ENCODE measurements at regions not wholly inside any gene's neighbourhood (a gene's known extent, or its start where the extent isn't known, plus 50 kb on each side); places are given as distances from the start of the nearest gene placed in this dataset.

DNA sequence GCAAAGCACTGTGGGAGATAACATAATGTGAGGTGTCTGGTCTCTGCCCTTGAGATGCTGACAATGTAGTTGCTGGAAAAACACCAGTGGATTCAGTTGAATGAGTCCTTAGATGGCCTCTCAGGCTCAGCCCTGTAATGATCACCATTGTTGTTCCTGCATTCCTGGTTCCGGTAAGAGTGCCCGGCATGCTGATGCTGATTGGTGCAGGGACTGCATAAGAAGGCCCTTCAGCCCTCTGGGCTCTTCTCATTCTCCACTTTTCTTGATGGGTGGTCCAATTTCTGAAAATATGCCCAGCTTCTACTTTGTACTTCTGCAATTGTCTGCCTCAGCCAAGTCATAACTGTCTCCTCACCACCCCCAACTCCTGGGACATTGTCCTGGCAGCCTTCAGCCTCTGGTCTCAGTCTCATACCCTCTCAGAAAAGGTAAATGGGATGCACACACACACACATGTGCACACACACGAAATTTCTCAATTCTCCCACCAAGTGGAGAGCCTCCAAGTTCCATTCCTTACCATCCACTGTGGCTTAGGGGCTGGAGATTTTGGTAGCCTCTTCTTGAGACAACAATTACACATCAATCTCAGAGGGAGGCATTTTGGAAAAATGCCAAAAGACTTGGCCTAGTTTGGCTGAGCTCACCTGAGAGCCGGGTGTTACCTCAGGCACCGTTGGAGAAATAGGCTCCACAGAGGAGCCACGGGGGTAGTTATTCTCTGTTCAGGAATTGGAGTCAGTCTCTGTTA, 314.9 kb downstream of the RPS24 start:
- peak; percentile 30 for DNase-seq

DNA sequence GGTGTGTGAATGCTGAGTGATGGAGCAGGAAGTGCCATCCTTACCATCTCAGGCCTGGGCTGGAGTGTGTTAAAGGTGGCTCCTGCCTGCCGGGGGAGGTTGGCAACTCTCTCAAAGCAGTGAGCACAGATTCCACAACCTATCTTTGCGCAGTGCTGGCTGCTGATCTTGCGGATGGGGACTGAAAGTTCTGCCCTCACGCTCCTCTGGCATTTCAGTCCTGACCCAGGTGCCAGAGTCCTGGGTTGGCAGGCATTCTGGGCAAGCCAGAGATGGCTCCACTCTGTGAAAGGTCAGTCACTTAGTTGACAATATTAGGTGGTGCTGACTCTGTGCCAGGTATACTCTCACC, 315.5 kb downstream of the RPS24 start:
- peak; percentile 46 for DNase-seq

DNA sequence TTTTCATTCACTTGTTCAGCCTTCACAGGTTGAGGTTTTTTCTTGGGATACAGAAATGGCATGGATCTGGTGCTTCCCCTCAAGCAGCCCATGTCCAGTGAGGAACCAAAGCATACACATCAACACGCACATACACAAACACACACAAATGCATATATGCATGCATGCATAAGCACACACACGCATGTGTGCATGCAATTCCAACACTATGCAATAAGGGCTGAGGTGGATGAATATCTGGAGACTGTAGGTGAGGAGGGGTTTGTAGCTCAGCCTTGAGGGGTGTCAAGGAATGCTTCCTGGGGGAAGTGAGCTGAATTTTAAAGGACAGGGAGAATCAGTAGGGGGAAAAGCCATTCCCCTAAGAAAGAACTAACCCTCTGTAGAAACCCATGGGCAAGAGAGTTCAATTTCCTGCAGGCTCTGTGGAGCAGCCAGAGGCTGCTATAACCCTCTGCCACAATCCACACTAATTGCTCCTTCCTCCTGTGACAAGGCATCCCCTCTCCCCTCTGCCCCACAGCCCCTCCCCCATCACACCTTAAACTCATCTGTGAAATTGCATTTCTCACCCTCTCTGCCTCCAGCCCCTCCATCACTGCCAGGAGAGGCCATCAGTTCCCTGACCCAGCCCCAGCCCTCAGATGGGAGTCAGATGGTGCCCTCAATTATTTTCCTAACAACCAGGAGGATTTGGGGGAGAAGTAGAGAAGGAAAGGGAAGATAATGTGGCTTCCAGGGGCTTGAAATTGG, 316.4 kb downstream of the RPS24 start:
- peak; percentile 8 for DNase-seq

DNA sequence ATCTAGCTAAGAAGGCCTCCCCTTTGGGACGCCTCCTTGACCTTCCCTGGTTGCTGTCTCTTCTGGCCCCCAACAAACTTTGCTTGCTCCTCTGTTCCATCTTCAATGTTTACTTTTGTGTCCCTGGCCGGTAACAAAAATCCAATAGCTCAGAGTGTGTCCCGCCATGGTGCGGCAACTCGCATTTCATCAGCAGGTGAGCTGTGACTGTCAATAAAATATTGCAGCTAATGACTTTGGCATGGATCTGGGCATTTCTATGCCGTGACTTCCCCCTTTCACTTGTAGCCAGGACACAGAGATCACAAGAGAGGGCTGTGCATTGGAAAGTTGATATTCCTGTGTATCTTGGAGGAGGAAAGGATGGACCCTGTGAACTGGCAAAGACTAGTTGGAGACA, 317.6 kb downstream of the RPS24 start:
- peak; percentile 14 for DNase-seq

DNA sequence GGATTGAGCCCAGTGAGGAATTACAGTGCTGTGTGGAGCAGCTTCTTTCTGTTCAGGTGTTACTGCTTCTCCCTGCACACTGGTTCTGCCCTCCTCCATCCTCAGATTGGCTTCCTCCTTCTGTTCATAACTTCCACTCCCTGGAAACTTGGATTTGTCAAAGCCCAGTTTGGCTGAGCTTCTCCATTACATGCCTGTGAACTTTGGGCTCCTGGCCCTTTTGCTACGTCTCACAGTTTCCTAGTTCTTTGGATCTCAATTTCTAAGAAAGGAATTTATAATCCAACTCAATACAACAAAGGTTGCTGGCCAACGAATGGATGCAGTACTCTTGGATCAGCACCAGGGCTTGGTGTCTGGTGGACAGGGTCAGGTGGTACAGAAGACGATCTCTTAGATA, 318.1 kb downstream of the RPS24 start:
- no peak for DNase-seq

DNA sequence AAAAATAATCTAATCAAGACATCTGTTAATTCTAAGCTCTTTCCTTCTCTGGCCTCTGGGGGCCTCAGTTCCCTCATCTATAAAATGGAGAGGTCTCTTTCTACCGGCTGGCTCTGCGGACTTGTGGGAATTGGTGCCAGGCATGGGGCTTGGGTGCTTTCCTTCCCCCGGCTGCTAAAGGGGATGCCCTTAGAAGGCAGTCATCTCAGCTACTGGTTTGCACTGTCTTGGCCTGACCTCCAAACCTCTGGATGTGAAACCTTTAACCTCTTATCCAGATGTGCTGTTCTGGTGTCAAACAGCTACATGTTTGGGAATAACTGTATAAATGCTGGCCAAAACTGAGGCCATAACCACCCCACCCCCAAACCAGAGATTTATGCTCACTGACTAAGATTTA, 320.0 kb downstream of the RPS24 start:
- no peak for DNase-seq

DNA sequence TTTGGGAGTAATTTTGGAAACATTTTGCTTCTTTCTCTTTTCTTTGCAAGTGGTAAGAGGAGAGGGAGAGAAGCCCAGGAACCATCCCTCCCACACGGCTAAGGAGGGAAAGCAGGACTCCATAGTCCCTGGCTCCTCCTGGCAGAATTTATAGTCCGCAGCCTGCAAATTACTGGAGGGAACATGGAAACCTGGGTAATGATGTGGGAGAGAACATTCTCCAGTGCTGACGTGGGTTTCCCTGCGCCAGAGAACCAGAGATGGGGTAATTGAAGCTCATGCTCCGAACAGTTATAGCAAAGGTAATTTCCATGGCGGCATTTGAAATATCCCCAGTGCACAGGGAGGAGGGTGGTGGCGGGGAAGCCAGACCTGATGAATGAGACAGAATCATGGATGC, 320.4 kb downstream of the RPS24 start:
- DNase-seq: no peak

DNA sequence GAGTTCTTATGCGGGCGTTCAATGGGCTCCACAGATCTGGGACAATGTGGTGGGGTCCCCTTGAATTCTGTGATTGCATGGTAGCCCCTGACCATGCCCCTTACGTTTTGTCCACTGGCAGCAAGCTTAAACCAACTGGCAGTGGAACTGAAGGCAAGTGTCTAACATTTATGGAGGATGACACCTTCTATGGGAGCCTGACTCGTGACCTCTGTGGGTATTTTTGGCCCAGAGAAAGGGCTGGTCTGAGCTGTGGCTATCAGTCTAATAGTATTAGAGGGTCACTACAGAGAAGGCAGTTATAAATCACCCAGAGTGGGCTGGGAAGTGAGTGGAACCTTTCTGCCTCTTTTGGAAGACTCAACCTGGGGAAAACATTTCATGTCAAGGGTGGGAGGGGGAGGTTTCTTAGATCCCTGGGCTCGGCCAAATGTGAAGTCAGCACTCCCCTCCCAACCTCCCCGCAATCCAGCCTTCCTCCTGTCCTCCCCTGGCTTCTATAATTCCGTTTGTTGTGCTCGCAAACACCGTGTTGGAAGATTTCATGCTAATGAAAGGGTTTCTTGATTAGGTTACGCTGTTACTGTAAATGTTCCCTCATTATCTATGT, 322.7 kb downstream of the RPS24 start:
- no peak for DNase-seq

DNA sequence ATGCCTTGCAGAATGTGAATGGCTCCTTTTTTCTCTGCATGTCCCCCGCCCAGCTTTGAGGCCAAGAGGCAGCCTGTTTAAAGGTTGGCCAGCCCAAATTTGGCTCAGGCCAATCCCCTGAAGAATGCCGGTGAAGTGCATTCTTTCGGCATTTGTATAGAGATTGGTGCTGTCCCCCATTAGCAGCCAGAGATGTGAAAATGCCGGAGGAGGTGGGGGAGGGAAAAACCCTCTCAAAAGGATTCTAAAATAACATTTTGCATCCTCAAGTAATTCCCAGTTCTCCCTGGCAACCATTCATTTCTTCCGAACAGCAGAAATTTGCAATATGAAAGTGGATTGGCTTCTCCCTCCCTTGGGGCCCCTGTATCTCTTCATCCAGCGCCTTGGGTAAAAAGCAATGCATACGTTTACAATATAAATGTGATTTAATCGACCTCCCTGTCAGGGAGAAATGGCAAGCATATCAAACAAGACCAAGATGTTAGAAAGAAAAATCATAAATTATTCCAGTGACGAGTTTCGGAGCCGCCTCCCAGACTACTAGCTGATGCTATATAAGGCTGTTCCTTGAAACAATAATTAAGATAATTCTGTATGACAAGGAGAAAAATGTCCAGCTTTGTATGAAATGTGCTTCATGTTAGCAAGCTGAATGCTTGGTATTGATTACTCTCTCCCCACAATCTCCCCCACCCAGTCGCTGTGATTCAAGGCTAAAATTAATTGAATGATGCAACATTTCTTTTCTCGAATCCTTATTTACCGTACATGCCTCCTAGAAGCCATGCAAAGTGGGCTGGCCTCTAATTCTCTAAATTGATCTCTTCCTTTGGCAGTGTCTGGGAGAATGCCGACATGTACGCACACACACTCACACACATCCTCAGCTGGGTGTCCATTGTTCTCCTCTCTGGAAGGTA, 323.7 kb downstream of the RPS24 start:
- DNase-seq: no peak

DNA sequence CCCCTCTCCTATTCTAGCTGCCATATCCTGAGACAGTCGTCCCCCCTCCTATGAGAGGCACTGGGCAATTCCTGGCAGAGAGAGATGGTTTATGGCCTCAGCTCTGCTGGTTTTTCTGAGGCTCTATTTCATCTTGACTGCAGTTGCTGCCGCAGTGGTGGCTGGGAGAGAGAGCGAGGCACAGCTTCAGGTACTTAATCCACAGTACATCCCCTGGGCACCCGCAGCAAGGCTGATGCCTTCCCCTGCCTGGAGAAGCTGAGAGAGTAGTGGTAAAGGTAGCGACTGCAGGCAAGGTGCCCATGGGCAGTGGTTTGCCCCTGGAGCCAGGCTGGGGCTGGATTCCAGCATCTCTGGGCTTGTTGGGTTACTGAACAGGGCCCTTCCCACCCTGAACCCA, 324.7 kb downstream of the RPS24 start:
- DNase-seq: no peak

DNA sequence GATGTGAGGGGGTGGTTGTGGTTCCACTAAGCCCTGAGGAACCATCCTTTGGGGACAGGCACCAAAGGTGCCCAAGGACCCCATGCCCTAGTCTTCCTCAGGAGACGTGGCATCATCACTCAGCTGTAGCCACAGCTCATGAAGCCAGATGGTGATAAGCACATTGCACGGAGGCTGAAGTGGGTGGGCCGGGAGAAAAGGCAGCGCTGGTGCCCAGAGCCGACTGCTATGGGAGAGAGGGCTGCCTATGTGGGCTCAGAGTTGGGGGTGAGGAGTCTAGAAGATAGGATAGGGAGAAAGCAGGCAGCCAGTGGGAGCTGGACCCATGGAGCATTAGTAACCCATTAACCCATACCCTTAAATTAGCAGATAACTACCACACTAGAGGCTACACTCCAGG, 325.3 kb downstream of the RPS24 start:
- no peak for DNase-seq

DNA sequence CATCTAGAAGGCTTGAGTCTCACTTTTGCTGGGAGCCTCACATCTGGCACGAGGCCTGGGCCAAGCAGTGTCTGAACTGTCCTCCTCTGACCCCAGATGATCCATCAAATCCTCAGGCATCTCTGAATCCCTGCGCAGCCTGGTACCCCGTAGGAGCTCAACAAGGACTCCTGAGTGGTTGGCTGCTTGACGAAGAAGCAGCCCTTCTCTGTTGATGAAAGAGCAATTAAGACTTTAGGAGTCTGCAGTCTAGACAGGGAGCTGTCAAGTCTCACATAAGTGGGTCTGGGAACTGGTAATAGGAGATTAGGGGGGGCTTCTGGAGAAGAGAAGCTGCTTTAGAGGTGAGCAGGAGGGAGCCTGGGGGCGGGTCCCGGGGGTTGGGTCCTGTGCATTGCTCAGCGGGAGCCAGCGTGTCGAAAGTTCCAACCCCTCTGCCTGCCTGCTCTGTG, 326.0 kb downstream of the RPS24 start:
- DNase-seq: no peak

DNA sequence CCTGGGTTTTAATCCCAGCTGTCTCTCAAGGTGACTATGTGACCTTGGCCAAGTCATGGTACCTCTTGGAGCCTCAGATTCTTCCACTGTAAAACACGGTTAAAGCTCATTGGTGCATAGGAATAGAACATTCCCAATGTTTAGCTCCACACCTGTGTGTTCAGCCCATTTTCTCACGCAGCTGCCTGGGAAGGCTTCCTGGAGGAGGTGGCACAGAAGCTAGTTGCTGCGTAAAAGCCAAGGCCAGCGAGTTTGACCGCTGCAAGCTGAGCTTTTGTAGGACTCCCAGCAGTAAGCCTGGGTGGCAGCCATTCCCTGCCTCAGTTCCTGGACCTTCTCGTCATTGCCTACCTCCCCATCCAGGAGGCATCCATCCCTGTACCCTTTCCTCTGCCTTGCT, 326.6 kb downstream of the RPS24 start:
- no peak for DNase-seq

DNA sequence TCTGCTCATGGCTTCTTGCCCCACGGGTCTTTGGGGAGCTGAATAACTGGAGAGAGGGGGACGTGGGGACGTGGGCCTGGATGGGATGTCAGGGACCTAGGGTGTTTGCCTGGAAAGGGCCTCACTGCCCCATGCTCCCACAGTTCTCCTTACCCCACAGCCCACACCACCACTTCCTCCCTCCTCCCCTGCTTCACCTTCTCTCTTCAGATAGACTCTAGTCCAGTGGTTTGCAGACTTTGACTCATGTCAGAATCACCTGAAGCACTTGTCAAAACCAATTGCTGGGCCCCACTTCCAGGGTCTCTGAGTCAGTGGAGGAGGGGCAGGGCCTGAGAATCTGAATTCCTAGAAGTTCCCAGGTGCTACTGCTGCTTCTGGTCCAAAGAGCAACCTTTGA, 327.4 kb downstream of the RPS24 start:
- DNase-seq: no peak

DNA sequence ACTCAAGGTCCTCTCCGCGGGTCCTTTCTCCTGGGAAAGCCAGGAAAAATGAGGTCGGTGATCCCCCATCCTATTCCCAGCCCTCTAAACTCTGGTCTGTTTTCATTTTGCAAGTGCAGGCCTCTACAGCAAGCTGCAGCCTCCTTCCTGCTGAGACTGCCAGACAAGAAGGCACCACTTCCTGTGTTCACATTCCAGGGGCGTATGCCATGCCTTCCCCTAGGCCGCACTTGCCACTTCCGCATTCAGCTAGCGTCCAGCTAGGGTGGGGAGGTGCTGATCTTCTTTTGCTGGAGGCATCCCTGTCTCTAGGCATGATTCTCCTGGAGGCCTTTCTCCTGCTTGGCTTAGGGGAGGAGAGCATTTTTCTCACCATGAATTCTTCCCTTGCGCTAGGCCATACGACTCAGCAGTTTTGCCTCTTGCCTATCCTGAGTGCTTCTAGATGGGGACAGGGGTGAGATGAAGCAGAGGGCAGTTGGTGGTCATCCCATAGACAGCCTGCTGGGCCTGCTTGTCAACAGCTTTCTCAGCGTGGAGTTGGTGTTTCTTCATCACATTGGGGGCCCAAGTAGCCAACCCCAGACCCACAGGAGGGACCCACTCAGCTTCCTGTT, 328.9 kb downstream of the RPS24 start:
- DNase-seq: no peak

DNA sequence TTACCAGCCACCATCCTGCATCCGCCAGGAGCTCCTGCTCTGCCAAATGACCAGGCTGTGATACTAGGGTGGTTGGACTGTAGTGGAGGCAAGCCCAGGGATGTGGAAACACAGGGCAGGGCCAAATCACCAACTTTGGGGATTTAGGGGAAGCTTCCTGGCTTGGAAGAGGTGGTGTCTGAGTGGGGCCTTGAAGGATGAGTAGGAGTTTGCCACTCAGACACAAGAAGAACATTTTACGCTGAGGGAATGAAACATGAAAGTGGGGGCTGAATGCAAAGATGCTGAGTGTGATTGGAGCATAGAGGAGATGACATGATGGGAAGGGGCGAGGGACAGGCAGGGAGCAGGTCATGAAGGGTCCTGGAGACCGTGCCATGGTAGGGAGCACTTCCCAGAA, 329.5 kb downstream of the RPS24 start:
- DNase-seq: no peak

DNA sequence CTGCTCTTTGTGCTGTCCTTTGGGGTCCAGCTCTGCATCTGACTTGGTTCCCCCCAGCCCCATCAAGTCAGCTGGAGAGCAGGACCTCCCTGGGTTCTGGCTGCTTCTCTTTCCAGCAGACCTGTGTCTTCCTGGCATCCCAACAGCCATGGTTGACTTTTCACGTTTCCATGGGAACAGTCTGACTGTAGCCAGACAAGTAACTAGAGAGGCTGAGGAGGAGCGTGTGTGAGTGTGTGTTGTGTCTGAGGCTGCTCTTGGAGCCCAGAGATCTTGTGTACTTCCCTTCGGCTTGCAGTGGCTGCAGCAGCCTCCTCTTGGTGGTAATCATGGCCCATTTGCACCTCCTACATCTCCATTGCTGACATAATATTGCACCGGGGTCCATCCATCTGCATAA, 332.0 kb downstream of the RPS24 start:
- DNase-seq: no peak

DNA sequence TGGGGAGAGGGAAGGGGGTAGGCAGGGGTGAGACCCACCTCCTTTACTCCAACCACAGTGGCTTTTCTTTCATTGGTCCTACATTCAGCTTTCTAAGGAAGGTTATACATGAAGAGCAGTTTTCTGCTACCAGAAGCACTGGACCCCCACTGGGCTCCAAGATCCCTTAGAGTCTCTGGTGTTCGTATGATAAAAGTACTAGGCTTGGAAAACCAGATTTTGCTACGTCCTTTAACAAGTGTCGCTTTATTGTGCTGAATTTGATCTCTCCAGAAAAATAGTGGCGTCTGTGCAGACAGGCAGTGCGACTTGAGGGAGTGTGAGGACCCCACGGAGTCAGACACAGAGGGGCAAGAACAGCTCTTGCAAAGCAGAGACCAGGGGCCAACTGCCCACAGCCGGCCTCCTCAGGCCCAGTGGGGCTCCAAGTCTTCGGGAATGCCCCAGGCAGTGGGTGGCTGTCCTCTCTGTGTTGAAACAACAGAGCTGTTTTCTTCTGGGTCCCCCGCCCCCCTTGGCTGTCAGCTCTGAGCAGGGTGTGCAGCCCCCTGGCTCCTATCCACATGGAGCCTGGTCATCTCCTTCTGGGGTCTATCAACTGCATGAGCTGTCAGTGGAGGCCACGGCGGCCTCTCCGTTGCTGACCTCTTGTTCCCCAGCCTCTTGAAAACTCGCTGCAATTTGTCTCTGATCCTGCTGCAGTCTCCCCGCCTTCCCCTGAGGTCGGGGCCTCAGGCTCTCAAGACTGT, 333.2 kb downstream of the RPS24 start:
- DNase-seq: no peak

DNA sequence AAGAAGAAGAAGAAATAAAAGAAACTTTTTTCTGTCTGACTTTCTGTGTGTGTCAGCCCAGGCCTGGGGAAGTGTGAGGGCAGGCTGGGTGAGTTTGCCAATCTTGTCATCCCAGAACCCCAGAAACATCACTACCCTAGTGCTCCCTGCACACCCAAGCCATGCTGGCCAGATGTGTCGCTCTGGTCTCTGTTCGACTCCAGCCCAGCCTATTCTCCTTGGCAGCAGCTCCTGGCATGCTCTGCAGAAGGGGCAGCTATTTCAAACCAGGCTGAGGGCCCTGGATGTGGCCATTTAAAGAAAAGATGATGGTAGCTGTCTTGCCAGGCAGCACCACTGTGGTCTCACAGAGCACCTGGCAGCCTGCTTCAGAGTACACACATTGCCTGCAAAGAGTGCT, 334.1 kb downstream of the RPS24 start:
- DNase-seq: no peak

DNA sequence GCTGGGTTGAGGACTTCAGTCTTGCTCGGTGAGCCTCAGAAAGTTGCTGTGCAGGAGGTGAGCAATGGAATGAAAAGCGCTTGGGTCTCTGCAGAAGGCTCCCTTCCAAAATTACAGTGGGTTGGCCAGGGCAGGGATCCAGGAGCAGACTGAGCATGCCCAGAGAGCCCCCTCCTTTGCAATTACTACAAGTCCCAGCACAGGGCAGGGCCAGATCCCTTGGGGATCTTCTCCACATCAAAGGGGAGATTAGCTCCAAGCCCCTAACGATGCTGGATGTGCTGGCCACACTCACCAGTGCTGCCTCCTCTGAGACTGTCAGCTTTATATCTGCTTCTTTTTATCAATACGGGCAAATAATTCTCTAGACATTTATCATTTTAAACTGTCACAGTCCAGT, 337.5 kb downstream of the RPS24 start:
- no peak for DNase-seq

DNA sequence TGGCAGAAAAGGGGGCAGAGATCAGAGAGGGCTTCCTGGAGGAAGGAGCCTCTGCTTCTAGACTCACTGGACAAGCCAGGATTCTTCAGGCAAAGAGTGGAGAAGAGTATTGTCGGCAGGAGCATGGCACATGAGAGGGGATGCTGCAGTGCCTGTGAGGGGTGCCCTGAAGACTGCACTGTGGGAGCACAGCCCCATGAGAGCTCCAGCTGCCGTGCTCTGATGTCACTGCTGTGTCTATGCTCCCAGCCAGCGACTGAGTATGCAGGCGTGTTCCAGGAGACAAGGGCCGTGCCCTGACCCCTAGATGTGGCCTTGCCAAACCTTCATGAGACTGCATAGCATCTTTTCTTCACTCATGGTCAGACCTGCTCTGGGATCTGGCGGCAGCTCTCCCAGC, 339.1 kb downstream of the RPS24 start:
- no peak for DNase-seq
